ENCODE measurements at regions not wholly inside any gene's neighbourhood (a gene's known extent, or its start where the extent isn't known, plus 50 kb on each side); places are given as distances from the start of the nearest gene placed in this dataset.

DNA sequence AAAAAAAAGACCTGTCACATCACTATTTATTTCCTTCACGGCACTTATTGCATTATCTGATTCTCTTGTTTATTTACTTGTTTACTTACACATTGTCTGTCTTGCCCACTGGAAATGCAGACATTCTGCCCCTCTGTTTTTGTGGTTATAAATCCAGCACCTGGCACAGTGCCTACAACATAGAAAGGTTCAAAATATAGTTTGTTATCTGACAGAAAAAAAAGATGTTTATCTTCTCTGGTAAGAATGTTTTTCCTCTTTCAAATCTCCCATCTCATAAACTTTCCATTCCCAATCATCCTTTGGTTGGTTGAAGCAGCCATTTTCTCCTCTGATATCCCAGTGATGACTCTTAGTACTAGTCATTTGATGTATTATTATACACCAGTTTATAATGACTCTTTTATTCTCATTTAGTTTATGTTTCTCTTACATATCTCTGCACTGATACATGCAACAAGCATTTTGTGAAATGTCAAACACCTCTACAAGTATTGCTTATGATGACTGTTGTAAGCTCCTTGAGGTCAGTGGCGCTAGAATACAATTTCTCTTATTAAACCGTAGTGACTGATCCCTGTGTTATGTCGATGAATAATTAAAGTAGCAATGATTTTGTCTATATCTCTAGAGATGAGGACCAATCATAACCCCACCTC is 398.4 kb upstream of the TBL1XR1 start:
- Histone ChIP-seq H3K27ac (no peak overlapping the region), H3K9me3 (no peaks in the 10 kb centered on the region), H3K4me3 (no peak overlapping the region), H3K4me1 (peaks cover 13% of the 10 kb centered on the region), H3K36me3 (ENCODE audit: low read depth, missing control alignments) (no peaks in the 10 kb centered on the region), H3K27me3 (no peaks in the 10 kb centered on the region)
- intact Hi-C loops (cut with DNase I; ENCODE audit: low total_unique reads), result no loop called here
- 91 to 92% methylated on average over 4 of the region's 4 CpGs for WGBS, 2 donors
- DNase-seq, result no peak
- TF ChIP-seq, protein P1, sequence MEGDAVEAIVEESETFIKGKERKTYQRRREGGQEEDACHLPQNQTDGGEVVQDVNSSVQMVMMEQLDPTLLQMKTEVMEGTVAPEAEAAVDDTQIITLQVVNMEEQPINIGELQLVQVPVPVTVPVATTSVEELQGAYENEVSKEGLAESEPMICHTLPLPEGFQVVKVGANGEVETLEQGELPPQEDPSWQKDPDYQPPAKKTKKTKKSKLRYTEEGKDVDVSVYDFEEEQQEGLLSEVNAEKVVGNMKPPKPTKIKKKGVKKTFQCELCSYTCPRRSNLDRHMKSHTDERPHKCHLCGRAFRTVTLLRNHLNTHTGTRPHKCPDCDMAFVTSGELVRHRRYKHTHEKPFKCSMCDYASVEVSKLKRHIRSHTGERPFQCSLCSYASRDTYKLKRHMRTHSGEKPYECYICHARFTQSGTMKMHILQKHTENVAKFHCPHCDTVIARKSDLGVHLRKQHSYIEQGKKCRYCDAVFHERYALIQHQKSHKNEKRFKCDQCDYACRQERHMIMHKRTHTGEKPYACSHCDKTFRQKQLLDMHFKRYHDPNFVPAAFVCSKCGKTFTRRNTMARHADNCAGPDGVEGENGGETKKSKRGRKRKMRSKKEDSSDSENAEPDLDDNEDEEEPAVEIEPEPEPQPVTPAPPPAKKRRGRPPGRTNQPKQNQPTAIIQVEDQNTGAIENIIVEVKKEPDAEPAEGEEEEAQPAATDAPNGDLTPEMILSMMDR (IDR thresholded peaks at IDR 0.05), result no peak
- no peak for TF ChIP-seq POLR2A (IDR thresholded peaks at IDR 0.05)

DNA sequence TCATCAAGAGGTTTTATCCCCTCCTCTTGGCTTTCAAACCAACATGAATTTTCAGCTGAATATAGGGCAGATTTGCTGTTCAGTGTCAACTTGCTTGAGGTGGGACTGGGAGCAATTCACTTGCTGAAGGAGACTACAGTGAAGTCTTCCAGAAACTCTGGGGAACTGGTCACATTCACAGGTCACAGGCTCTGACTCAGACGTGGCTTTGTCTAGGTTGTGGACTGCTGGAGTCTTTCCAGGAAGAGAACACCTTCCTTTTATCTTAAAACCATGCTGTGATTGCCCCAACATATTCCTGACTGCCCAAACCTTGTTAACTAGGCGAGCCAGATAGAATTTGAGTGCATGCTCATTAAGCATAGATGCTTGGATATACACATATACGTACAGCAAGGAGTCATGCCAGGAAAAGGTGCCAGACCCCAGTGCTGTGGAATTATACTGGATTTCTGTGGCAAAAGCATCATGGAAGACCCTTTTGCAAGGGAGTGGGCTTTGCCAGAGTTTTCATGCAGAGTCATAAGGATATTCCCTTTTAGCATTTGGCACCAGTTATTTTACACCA is 399.1 kb upstream of the TBL1XR1 start:
- 72 to 80% methylated on average over 3 of the region's 3 CpGs for WGBS, 2 donors
- intact Hi-C loops (cut with DNase I; ENCODE audit: low total_unique reads), result no loop called here
- Histone ChIP-seq H3K27ac (no peak overlapping the region), H3K4me3 (no peak overlapping the region), H3K27me3 (no peaks in the 10 kb centered on the region), H3K4me1 (peaks cover 13% of the 10 kb centered on the region), H3K9me3 (no peaks in the 10 kb centered on the region), H3K36me3 (ENCODE audit: low read depth, missing control alignments) (no peaks in the 10 kb centered on the region)
- TF ChIP-seq, protein P1 (IDR thresholded peaks at IDR 0.05), result no peak
- no peak for TF ChIP-seq POLR2A (IDR thresholded peaks at IDR 0.05)
- DNase-seq, result no peak

DNA sequence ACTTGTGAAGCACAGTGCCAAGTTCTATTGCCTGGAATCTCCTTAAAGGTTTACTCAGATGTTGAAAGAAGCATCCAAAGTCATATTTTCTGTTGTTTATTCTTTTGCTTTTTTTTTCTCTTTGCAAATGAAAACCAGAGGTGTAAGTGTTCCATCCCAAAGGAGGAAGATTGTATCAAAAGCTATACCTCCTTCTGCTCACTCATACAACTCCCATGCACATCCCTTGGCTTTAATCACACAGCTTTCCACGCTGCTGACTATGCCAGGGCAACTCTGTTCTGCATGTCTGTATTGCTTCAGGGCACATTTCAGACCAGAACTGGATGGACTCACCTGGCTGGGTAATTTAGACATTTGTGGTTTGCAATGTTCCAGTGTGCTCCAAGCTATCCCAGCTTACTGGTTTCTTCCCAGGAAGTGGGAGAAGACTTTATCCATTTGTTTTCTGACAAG is 399.6 kb upstream of the TBL1XR1 start:
- WGBS, 2 donors, result 96 to 100% methylated on average over 1 of the region's 1 CpG
- DNase-seq, result no peak

DNA sequence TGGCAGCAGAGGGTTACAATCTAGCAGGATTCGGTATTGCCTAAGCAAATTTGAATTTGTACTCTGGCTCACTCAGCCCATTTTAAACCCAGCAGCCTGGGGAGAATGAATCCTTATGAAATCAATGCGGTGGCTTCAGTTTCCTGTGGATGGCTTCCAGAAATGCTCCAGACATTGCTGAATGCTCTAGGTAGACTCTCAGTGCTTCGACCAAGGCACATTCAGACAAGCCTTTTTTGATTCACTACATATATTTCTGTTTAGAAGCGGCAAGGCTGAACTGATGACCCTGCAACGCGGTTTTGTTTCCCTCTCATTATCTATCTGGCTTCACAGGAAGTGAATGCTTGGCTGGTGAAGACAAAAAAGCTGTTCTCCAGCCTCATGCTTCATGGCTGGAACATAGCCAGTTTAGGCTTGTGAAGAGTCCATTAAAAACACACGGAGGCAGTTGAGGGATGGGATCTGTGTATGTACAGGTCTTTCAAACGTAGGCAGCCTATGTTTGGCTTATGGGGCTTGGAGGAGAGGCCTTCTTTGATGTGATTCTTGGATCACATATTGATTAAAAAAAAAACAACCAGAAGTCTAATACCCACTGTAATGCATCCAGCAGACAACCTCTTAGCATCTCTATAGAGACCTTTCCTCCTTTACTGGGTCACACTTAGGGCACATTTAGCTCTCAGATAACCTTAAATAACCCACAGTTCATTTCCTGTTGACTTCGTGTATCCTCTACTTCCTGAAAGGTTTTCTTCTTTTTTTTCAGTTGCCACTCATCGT is 400.2 kb upstream of the TBL1XR1 start:
- intact Hi-C loops (cut with DNase I; ENCODE audit: low total_unique reads), result no loop called here
- 33 to 42% methylated on average over 10 of the region's 10 CpGs for WGBS, 2 donors
- peak; percentile 50 for DNase-seq
- peaks cover 13% of the 10 kb centered on the region for H3K4me1 ChIP-seq
- no peaks in the 10 kb centered on the region for H3K36me3 ChIP-seq (ENCODE audit: low read depth, missing control alignments)
- no peaks in the 10 kb centered on the region for H3K27me3 ChIP-seq
- H3K27ac ChIP-seq, result peak overlapping the region in 1 of 2 donors; percentile 5
- H3K9me3 ChIP-seq, result no peaks in the 10 kb centered on the region
- no peak for TF ChIP-seq POLR2A (IDR thresholded peaks at IDR 0.05)
- TF ChIP-seq, protein P1 (IDR thresholded peaks at IDR 0.05), result no peak
- no peak overlapping the region for H3K4me3 ChIP-seq

More for the DNA sequence above, 399.6 kb upstream of the TBL1XR1 start:
- Histone ChIP-seq H3K9me3 (no peaks in the 10 kb centered on the region), H3K27me3 (no peaks in the 10 kb centered on the region), H3K36me3 (ENCODE audit: low read depth, missing control alignments) (no peaks in the 10 kb centered on the region), H3K4me1 (peaks cover 13% of the 10 kb centered on the region), H3K4me3 (no peak overlapping the region), H3K27ac (peak overlapping the region in 1 of 2 donors; percentile 5)
- TF ChIP-seq, protein P1 (IDR thresholded peaks at IDR 0.05), result no peak
- TF ChIP-seq POLR2A (IDR thresholded peaks at IDR 0.05), result no peak
- intact Hi-C loops (cut with DNase I; ENCODE audit: low total_unique reads), result no loop called here

Measured in testis (tissue), 2 donors.